GM19043 (cell line): ENCODE measurements at regions not wholly inside any gene's neighbourhood (a gene's known extent, or its start where the extent isn't known, plus 50 kb on each side); places are given as distances from the start of the nearest gene placed in this dataset.

Experiments
- ATAC-seq: cut with Tn5 transposase; IDR thresholded peaks from one replicate; pipeline ENCODE4 v1.9.1; 2021; ENCODE audit warnings: low read depth; ENCODE audit not compliant: unreplicated experiment

- no peak for ATAC-seq
These were observed 488.1 kb upstream of the KLF12 start for GRCh38 chr13:74622284-74622683.

GRCh38 chr13:74620711-74621110, 486.5 kb upstream of the KLF12 start:
- no peak for ATAC-seq

GRCh38 chr13:74620308-74620707, 486.1 kb upstream of the KLF12 start:
- ATAC-seq = no peak

- no peak for ATAC-seq
These were observed 463.3 kb upstream of the KLF12 start for GRCh38 chr13:74597526-74597925.

GRCh38 chr13:74596691-74597090, 462.5 kb upstream of the KLF12 start:
- ATAC-seq = no peak

GRCh38 chr13:74593688-74594087, 459.5 kb upstream of the KLF12 start:
- no peak for ATAC-seq

- no peak for ATAC-seq
These were observed 452.6 kb upstream of the KLF12 start for GRCh38 chr13:74586847-74587246.

- no peak for ATAC-seq
These were observed 442.2 kb upstream of the KLF12 start for GRCh38 chr13:74576420-74576819.

GRCh38 chr13:74575729-74576125, 441.5 kb upstream of the KLF12 start:
- ATAC-seq = peak; percentile 65

GRCh38 chr13:74574964-74575728, 440.9 kb upstream of the KLF12 start:
- no peak for ATAC-seq

- ATAC-seq = no peak
These were observed 439.4 kb upstream of the KLF12 start for GRCh38 chr13:74573654-74574053.

- ATAC-seq = no peak
These were observed 437.6 kb upstream of the KLF12 start for GRCh38 chr13:74571811-74572210.

- ATAC-seq = no peak
These were observed 436.6 kb upstream of the KLF12 start for GRCh38 chr13:74570834-74571233.

GRCh38 chr13:74570046-74570445, 435.8 kb upstream of the KLF12 start:
- ATAC-seq = no peak

- ATAC-seq = no peak
These were observed 435.0 kb upstream of the KLF12 start for GRCh38 chr13:74569251-74569650.

GRCh38 chr13:74567485-74567884, 433.3 kb upstream of the KLF12 start:
- no peak for ATAC-seq

GRCh38 chr13:74562381-74562780, 428.2 kb upstream of the KLF12 start:
- no peak for ATAC-seq

GRCh38 chr13:74561155-74561554, 427.0 kb upstream of the KLF12 start:
- ATAC-seq = no peak

GRCh38 chr13:74560325-74560724, 426.1 kb upstream of the KLF12 start:
- peak; percentile 66 for ATAC-seq

- no peak for ATAC-seq
These were observed 423.7 kb upstream of the KLF12 start for GRCh38 chr13:74557870-74558269.

GRCh38 chr13:74555651-74556420, 421.6 kb upstream of the KLF12 start:
- ATAC-seq = no peak

- no peak for ATAC-seq
These were observed 421.0 kb upstream of the KLF12 start for GRCh38 chr13:74555276-74555625.
